Esophagus squamous epithelium (tissue), 5 donors: ENCODE measurements at regions not wholly inside any gene's neighbourhood (a gene's known extent, or its start where the extent isn't known, plus 50 kb on each side); places are given as distances from the start of the nearest gene placed in this dataset.

Source experiments
- DNase-seq: peaks from one replicate; lab custom pipeline; 2025; lab: John Stamatoyannopoulos, UW
- H3K27ac ChIP-seq, 4 donors: fragments of 200-600 bp; sonication (generic); one replicate each; pipeline ENCODE4 v1.5.1; 2016 to 2019; ENCODE audit warnings: mild to moderate bottlenecking in 1 of 4
- H3K27me3 ChIP-seq, 4 donors: fragments of 200-600 bp; sonication (generic); 1 replicate in 3 of 4; 2 replicates in 1 of 4; pipeline versions ENCODE4 v1.5.1 to v1.6.0; 2017 to 2021; ENCODE audit warnings: antibody characterized with exemption in 1 of 4
- H3K36me3 ChIP-seq, 3 donors: fragments of 200-600 bp; sonication (generic); one replicate each; pipeline ENCODE4 v1.5.1; 2016 to 2019
- H3K4me1 ChIP-seq, 3 donors: fragments of 200-600 bp; sonication (generic); one replicate each; pipeline ENCODE4 v1.5.1; 2017 to 2019
- H3K4me3 ChIP-seq, 4 donors: fragments of 200-600 bp; sonication (generic); 1 replicate in 3 of 4; 2 replicates in 1 of 4; pipeline ENCODE4 v1.5.1; 2016 to 2019; ENCODE audit warnings: mild to moderate bottlenecking in 2 of 4, moderate library complexity in 1 of 4
- H3K9me3 ChIP-seq, 3 donors: fragments of 200-600 bp; sonication (generic); one replicate each; pipeline ENCODE4 v1.5.1; 2016 to 2019
- CTCF ChIP-seq, 6 experiments: fragments of 450-650 bp in 4 of 6; fragments of 200-600 bp in 2 of 6; sonication (generic) in 2 of 6; IDR thresholded peaks; one replicate each; pipeline ENCODE4 v1.5.1; 2016 to 2019; ENCODE audit warnings: antibody characterized with exemption in 6 of 6, mild to moderate bottlenecking in 4 of 6, moderate library complexity in 4 of 6
- POLR2A ChIP-seq, 4 donors: fragments of 450-650 bp; IDR thresholded peaks; one replicate each; pipeline ENCODE4 v1.6.1; 2017; ENCODE audit warnings: antibody characterized with exemption in 4 of 4, mild to moderate bottlenecking in 4 of 4, moderate library complexity in 3 of 4
- WGBS, 2 donors: methylation state at CpG; one replicate each; pipeline ENCODE4 v1.1.5; 2018; 5-methylcytosine and 5-hydroxymethylcytosine counted together
- intact Hi-C: fragments of 100-400 bp; cut with DNase I; formaldehyde crosslinking; loops from one replicate; pipeline ENCODE4 v1.15.0; 2022
- donor health status: DM: yes; HTN: yes; CAD: no.

- Histone ChIP-seq H3K27me3 (no peaks in the 10 kb centered on the region), H3K36me3 (no peaks in the 10 kb centered on the region), H3K4me1 (no peaks in the 10 kb centered on the region), H3K27ac (no peak overlapping the region), H3K9me3 (peaks cover 0 to 9% (median 0%) of the 10 kb centered on the region in 3 donors), H3K4me3 (no peak overlapping the region)
- WGBS, 2 donors = 43 to 70% methylated on average over 1 of the region's 1 CpG
- intact Hi-C loops = no loop called here
- no peak for DNase-seq
- no peak for TF ChIP-seq POLR2A (IDR thresholded peaks at IDR 0.05)
- TF ChIP-seq CTCF (IDR thresholded peaks at IDR 0.05) = no peak
Observed at GRCh38 chrX:55981603-55982002, 250.6 kb upstream of the KLF8 start.

GRCh38 chrX:55996649-55997048 lies 235.5 kb upstream of the KLF8 start:
- TF ChIP-seq POLR2A (IDR thresholded peaks at IDR 0.05) = no peak
- TF ChIP-seq CTCF (IDR thresholded peaks at IDR 0.05) = no peak
- Histone ChIP-seq H3K9me3 (no peaks in the 10 kb centered on the region), H3K27me3 (no peaks in the 10 kb centered on the region), H3K27ac (no peak overlapping the region), H3K4me1 (no peaks in the 10 kb centered on the region), H3K36me3 (no peaks in the 10 kb centered on the region), H3K4me3 (no peak overlapping the region)
- intact Hi-C loops = no loop called here
- 100% methylated on average over 1 of the region's 3 CpGs; no CpG with 5 or more reads in 1 of the 2 donors for WGBS, 2 donors
- no peak for DNase-seq

GRCh38 chrX:56000174-56000573 lies 232.0 kb upstream of the KLF8 start:
- Histone ChIP-seq H3K4me3 (no peak overlapping the region), H3K4me1 (no peaks in the 10 kb centered on the region), H3K36me3 (no peaks in the 10 kb centered on the region), H3K27ac (no peak overlapping the region), H3K9me3 (no peaks in the 10 kb centered on the region), H3K27me3 (no peaks in the 10 kb centered on the region)
- no peak for DNase-seq
- intact Hi-C loops = no loop called here
- 0 to 11% methylated on average over 1 of the region's 1 CpG for WGBS, 2 donors
- no peak for TF ChIP-seq POLR2A (IDR thresholded peaks at IDR 0.05)
- TF ChIP-seq CTCF (IDR thresholded peaks at IDR 0.05) = no peak

GRCh38 chrX:56000729-56001128 lies 231.4 kb upstream of the KLF8 start:
- no peaks in the 10 kb centered on the region for H3K4me1 ChIP-seq
- DNase-seq = no peak
- TF ChIP-seq POLR2A (IDR thresholded peaks at IDR 0.05) (no peak), CTCF (IDR thresholded peaks at IDR 0.05) (no peak)
- no peak overlapping the region for H3K27ac ChIP-seq
- H3K36me3 ChIP-seq = no peaks in the 10 kb centered on the region
- no peaks in the 10 kb centered on the region for H3K9me3 ChIP-seq
- intact Hi-C loops = no loop called here
- H3K4me3 ChIP-seq = no peak overlapping the region
- no peaks in the 10 kb centered on the region for H3K27me3 ChIP-seq

GRCh38 chrX:56025872-56026571 lies 206.1 kb upstream of the KLF8 start:
- 86 to 92% methylated on average over 10 to 11 of the region's 11 CpGs for WGBS, 2 donors
- Histone ChIP-seq H3K9me3 (no peaks in the 10 kb centered on the region), H3K4me1 (no peaks in the 10 kb centered on the region), H3K27ac (no peak overlapping the region), H3K4me3 (no peak overlapping the region), H3K36me3 (no peaks in the 10 kb centered on the region), H3K27me3 (no peaks in the 10 kb centered on the region)
- TF ChIP-seq CTCF (IDR thresholded peaks at IDR 0.05) (no peak), POLR2A (IDR thresholded peaks at IDR 0.05) (no peak)
- intact Hi-C loops = no loop called here
- no peak for DNase-seq
